ENCODE measurements at regions not wholly inside any gene's neighbourhood (a gene's known extent, or its start where the extent isn't known, plus 50 kb on each side); places are given as distances from the start of the nearest gene placed in this dataset.

GRCh38 chr15:91593653-91594052, 259.9 kb upstream of the SLCO3A1 start:
- TF ChIP-seq CTCF (conservative IDR thresholded peaks at IDR 0.05): no peak
- Mint-ChIP-seq H3K27ac (no peak overlapping the region), H3K4me1 (ENCODE audit: unreplicated experiment) (peaks cover 4% of the 10 kb centered on the region), H3K27me3 (peaks cover 18% of the 10 kb centered on the region), H3K4me3 (no peak overlapping the region), H3K9me3 (no peaks in the 10 kb centered on the region), H3K36me3 (no peaks in the 10 kb centered on the region)
- no peak for DNase-seq (ENCODE audit: extremely low spot score, unreplicated experiment)

DNA sequence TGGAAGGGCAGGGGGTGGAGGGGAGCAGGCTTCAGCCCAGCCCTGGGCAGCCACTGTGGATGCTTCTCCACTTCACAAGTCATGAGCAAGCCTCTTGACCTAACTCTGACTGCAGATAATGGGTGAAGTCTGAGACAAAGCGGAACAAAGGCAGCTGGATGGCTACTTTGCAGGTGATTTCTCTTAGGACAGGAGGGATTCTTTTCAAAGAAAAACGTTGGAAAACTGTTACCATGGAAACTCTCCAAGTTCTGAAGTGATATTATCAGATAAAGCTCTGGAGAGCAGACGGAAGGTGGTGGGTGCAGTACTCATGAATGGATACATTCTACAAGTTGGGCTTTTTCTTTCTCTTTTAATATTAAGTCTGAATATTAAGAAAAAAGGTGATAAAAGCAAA, 254.2 kb upstream of the SLCO3A1 start:
- Mint-ChIP-seq H3K4me3 (no peak overlapping the region), H3K27ac (no peak overlapping the region), H3K9me3 (no peaks in the 10 kb centered on the region), H3K36me3 (no peaks in the 10 kb centered on the region), H3K4me1 (ENCODE audit: unreplicated experiment) (no peaks in the 10 kb centered on the region), H3K27me3 (peaks cover 23% of the 10 kb centered on the region)
- no peak for DNase-seq (ENCODE audit: extremely low spot score, unreplicated experiment)
- no peak for TF ChIP-seq CTCF (conservative IDR thresholded peaks at IDR 0.05)

DNA sequence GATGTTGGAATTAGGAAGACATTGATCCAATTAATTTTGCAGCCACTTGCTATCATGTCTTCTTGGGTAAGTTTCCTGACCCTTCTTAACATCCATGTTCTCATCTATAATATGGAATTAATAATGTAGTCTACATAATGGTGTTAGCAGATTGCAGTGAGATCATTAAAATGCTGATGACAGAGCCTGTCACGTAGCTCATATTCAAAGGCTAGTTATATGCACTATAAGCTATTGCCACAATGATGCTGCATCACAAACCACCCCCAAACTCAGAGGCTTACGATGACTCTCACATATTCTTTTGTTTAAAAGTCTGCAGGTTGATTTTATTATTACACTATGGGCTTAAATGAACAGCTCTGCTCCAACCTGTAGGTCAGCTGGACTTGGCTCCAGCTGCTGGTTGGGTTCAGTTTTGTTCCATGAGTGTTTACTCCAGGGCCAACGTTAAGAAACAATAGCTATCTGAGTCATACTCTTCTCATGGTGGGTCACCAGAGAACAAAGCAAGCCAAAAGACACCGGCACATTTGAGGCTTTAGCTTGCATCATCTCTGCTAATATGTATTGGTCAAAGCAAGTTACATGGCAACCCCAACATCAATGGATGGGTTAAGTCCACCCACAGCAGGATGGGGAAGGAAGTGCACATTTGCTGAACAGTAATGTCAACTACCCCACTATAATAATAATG, 250.0 kb upstream of the SLCO3A1 start:
- Mint-ChIP-seq H3K4me3 (no peak overlapping the region), H3K4me1 (ENCODE audit: unreplicated experiment) (no peaks in the 10 kb centered on the region), H3K36me3 (no peaks in the 10 kb centered on the region), H3K9me3 (no peaks in the 10 kb centered on the region), H3K27ac (no peak overlapping the region), H3K27me3 (peaks cover 5% of the 10 kb centered on the region)
- TF ChIP-seq CTCF (conservative IDR thresholded peaks at IDR 0.05): no peak
- DNase-seq (ENCODE audit: extremely low spot score, unreplicated experiment): no peak

GRCh38 chr15:91604122-91604521, 249.4 kb upstream of the SLCO3A1 start:
- H3K4me3 Mint-ChIP-seq: no peak overlapping the region
- H3K4me1 Mint-ChIP-seq (ENCODE audit: unreplicated experiment): no peaks in the 10 kb centered on the region
- no peak for TF ChIP-seq CTCF (conservative IDR thresholded peaks at IDR 0.05)
- no peaks in the 10 kb centered on the region for H3K27me3 Mint-ChIP-seq
- no peaks in the 10 kb centered on the region for H3K36me3 Mint-ChIP-seq
- H3K9me3 Mint-ChIP-seq: no peaks in the 10 kb centered on the region
- no peak overlapping the region for H3K27ac Mint-ChIP-seq
- DNase-seq (ENCODE audit: extremely low spot score, unreplicated experiment): no peak

GRCh38 chr15:91605576-91605975, 247.9 kb upstream of the SLCO3A1 start:
- no peak for TF ChIP-seq CTCF (conservative IDR thresholded peaks at IDR 0.05)
- H3K4me3 Mint-ChIP-seq: no peak overlapping the region
- DNase-seq (ENCODE audit: extremely low spot score, unreplicated experiment): no peak
- H3K27ac Mint-ChIP-seq: no peak overlapping the region
- no peaks in the 10 kb centered on the region for H3K9me3 Mint-ChIP-seq
- H3K36me3 Mint-ChIP-seq: no peaks in the 10 kb centered on the region
- H3K27me3 Mint-ChIP-seq: no peaks in the 10 kb centered on the region
- no peaks in the 10 kb centered on the region for H3K4me1 Mint-ChIP-seq (ENCODE audit: unreplicated experiment)

DNA sequence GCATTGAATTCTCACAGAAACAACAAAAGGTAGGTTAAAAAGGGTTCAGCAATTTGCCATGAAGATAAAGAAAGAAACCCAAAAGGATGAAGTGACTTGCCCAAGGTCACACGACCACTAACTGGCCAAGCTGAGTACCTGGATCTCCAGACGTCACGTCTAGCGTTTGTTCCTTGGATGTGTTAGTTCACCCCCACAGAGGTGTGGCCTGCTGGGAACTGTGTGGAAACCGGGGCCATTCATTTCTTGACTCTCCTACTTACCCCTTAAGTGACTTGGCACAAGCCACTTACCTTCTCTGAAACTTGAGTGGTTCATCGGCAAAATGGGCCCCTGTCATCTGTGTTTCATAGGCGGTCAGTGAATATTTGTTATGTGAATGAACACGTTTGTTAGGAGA, 244.3 kb upstream of the SLCO3A1 start:
- no peaks in the 10 kb centered on the region for H3K27me3 Mint-ChIP-seq
- H3K27ac Mint-ChIP-seq: no peak overlapping the region
- no peak overlapping the region for H3K4me3 Mint-ChIP-seq
- no peaks in the 10 kb centered on the region for H3K36me3 Mint-ChIP-seq
- no peak for TF ChIP-seq CTCF (conservative IDR thresholded peaks at IDR 0.05)
- H3K9me3 Mint-ChIP-seq: no peaks in the 10 kb centered on the region
- no peaks in the 10 kb centered on the region for H3K4me1 Mint-ChIP-seq (ENCODE audit: unreplicated experiment)
- DNase-seq (ENCODE audit: extremely low spot score, unreplicated experiment): no peak
